SJCRH30 (cell line): ENCODE measurements at regions not wholly inside any gene's neighbourhood (a gene's known extent, or its start where the extent isn't known, plus 50 kb on each side); places are given as distances from the start of the nearest gene placed in this dataset.

Source experiments
- DNase-seq, 2 experiments: peaks; one replicate each; pipeline ENCODE4 v3.0.0-alpha.2; 2015 to 2020
- H3K27ac ChIP-seq: fragments of 250-450 bp; sonication (Bioruptor Pico); 2 replicates; pipeline ENCODE4 v1.5.1; 2020; ENCODE audit warnings: mild to moderate bottlenecking, moderate library complexity
- H3K27me3 ChIP-seq: fragments of 250-450 bp; sonication (Bioruptor Pico); 2 replicates; pipeline ENCODE4 v1.5.1; 2020; ENCODE audit warnings: mild to moderate bottlenecking, moderate library complexity
- H3K36me3 ChIP-seq: fragments of 250-450 bp; sonication (Bioruptor Pico); 2 replicates; pipeline ENCODE4 v1.5.1; 2020; ENCODE audit warnings: mild to moderate bottlenecking, moderate library complexity
- H3K4me1 ChIP-seq: fragments of 250-450 bp; sonication (Bioruptor Pico); 2 replicates; pipeline ENCODE4 v1.5.1; 2020; ENCODE audit warnings: mild to moderate bottlenecking, moderate library complexity
- H3K4me3 ChIP-seq: fragments of 250-450 bp; sonication (Bioruptor Pico); 2 replicates; pipeline ENCODE4 v1.5.1; 2020; ENCODE audit warnings: mild to moderate bottlenecking, moderate library complexity
- H3K9me3 ChIP-seq: fragments of 250-450 bp; sonication (Bioruptor Pico); replicated peaks from 2 replicates; pipeline ENCODE4 v1.5.1; 2020; ENCODE audit warnings: mild to moderate bottlenecking, moderate library complexity

DNA sequence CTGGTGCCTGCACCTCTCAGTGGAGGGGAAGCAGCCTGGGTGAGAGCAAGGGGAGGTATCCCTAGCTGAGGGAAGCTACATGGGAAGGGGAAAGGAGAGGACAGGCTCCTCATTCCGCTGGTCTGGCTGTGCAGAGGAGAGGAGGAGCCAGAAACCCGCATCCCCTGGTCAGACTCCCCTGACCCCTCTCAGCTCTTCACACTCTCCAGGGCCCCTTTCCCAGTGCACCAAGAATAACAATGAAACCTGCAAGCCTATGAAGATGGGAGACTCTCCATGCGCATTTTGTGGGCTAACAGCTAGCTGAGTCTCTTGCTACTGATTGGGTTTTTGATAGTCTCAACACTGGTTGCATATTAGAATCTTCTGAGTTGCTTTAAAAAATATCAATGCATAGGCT lies 319.9 kb upstream of the COBL start:
- Histone ChIP-seq H3K27me3 (peaks cover 18% of the 10 kb centered on the region; the same call in 1 of the 2 replicates), H3K36me3 (no peaks in the 10 kb centered on the region), H3K4me3 (no peak overlapping the region), H3K9me3 (no peaks in the 10 kb centered on the region), H3K4me1 (no peaks in the 10 kb centered on the region), H3K27ac (no peak overlapping the region)
- DNase-seq, result no peak

- no peak for DNase-seq
Measured at GRCh38 chr7:51635775-51636174, 319.2 kb upstream of the COBL start.

GRCh38 chr7:51634538-51634937 lies 317.9 kb upstream of the COBL start:
- Histone ChIP-seq H3K4me1 (no peaks in the 10 kb centered on the region), H3K27ac (no peak overlapping the region), H3K9me3 (no peaks in the 10 kb centered on the region), H3K27me3 (peaks cover 16% of the 10 kb centered on the region; the same call in 1 of the 2 replicates), H3K4me3 (no peak overlapping the region), H3K36me3 (no peaks in the 10 kb centered on the region)
- no peak for DNase-seq

More at GRCh38 chr7:51635775-51636174, 319.2 kb upstream of the COBL start:
- Histone ChIP-seq H3K4me1 (no peaks in the 10 kb centered on the region), H3K36me3 (no peaks in the 10 kb centered on the region), H3K4me3 (no peak overlapping the region), H3K9me3 (no peaks in the 10 kb centered on the region), H3K27me3 (peaks cover 11% of the 10 kb centered on the region; the same call in 1 of the 2 replicates), H3K27ac (no peak overlapping the region)

DNA sequence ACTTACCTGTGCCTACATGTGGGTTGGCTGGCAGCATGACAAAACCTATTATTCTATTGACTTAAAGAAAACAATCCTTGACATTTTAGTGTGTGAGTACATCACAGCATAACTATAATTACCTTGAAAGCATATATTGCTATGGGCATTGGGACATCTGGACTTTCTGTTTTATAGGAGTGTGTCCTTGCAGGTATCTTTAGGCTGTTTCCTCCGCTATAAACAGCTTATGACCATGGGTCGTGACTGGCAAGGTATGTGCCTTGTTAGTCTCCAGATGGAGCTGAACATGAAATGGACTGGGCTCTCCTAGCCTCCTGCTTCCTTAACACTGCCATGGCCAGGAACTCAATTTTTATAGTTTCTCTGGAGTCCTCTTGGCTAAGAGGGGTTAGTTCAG lies 317.4 kb upstream of the COBL start:
- H3K36me3 ChIP-seq, result no peaks in the 10 kb centered on the region
- no peak overlapping the region for H3K27ac ChIP-seq
- no peaks in the 10 kb centered on the region for H3K4me1 ChIP-seq
- DNase-seq, result no peak
- no peak overlapping the region for H3K4me3 ChIP-seq
- H3K27me3 ChIP-seq, result peaks cover 12% of the 10 kb centered on the region; the same call in 1 of the 2 replicates
- no peaks in the 10 kb centered on the region for H3K9me3 ChIP-seq

GRCh38 chr7:51633596-51633995 lies 317.0 kb upstream of the COBL start:
- Histone ChIP-seq H3K4me3 (no peak overlapping the region), H3K9me3 (no peaks in the 10 kb centered on the region), H3K27me3 (peaks cover 10% of the 10 kb centered on the region; the same call in 1 of the 2 replicates), H3K4me1 (no peaks in the 10 kb centered on the region), H3K36me3 (no peaks in the 10 kb centered on the region), H3K27ac (no peak overlapping the region)
- no peak for DNase-seq

GRCh38 chr7:51633006-51633405 lies 316.4 kb upstream of the COBL start:
- peaks cover 10% of the 10 kb centered on the region; the same call in 1 of the 2 replicates for H3K27me3 ChIP-seq
- DNase-seq, result no peak
- H3K4me3 ChIP-seq, result no peak overlapping the region
- no peaks in the 10 kb centered on the region for H3K9me3 ChIP-seq
- H3K4me1 ChIP-seq, result no peaks in the 10 kb centered on the region
- H3K27ac ChIP-seq, result no peak overlapping the region
- no peaks in the 10 kb centered on the region for H3K36me3 ChIP-seq

GRCh38 chr7:51630933-51631332 lies 314.3 kb upstream of the COBL start:
- H3K36me3 ChIP-seq, result no peaks in the 10 kb centered on the region
- H3K4me3 ChIP-seq, result no peak overlapping the region
- DNase-seq, result no peak
- peaks cover 7% of the 10 kb centered on the region; the same call in 1 of the 2 replicates for H3K27me3 ChIP-seq
- no peaks in the 10 kb centered on the region for H3K9me3 ChIP-seq
- no peak overlapping the region for H3K27ac ChIP-seq
- no peaks in the 10 kb centered on the region for H3K4me1 ChIP-seq

GRCh38 chr7:51629206-51629605 lies 312.6 kb upstream of the COBL start:
- Histone ChIP-seq H3K27ac (no peak overlapping the region), H3K9me3 (no peaks in the 10 kb centered on the region), H3K4me1 (no peaks in the 10 kb centered on the region), H3K4me3 (no peak overlapping the region), H3K27me3 (peaks cover 4% of the 10 kb centered on the region; the same call in 1 of the 2 replicates), H3K36me3 (no peaks in the 10 kb centered on the region)
- DNase-seq, result no peak

DNA sequence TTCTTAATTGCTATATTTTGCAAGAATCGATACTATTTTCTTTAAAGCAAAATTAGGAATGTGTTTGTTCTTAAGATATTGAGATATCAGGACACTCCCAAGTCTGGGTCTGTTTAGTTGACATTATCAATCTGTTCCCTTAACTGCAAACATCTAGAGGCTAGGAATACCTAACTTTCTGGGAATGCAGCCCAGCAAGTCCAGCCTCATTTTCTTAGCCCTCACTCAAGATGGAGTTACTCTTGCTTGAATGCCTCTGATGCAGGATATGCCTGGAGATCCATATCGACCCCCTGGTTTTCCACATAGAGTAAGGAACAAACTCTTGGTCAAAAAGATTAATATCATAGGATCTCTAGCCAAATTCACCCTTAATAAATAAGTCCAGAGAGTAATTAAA lies 305.3 kb upstream of the COBL start:
- no peak overlapping the region for H3K27ac ChIP-seq
- no peaks in the 10 kb centered on the region for H3K4me1 ChIP-seq
- H3K4me3 ChIP-seq, result no peak overlapping the region
- no peaks in the 10 kb centered on the region for H3K9me3 ChIP-seq
- no peaks in the 10 kb centered on the region for H3K36me3 ChIP-seq
- DNase-seq, result no peak
- peaks cover 6% of the 10 kb centered on the region; the same call in 1 of the 2 replicates for H3K27me3 ChIP-seq

- no peaks in the 10 kb centered on the region for H3K36me3 ChIP-seq
- H3K27ac ChIP-seq, result no peak overlapping the region
- H3K4me1 ChIP-seq, result no peaks in the 10 kb centered on the region
- H3K4me3 ChIP-seq, result no peak overlapping the region
- no peaks in the 10 kb centered on the region for H3K9me3 ChIP-seq
- peaks cover 6% of the 10 kb centered on the region; the same call in 1 of the 2 replicates for H3K27me3 ChIP-seq
- no peak for DNase-seq
Measured at GRCh38 chr7:51620706-51621105, 304.1 kb upstream of the COBL start.

DNA sequence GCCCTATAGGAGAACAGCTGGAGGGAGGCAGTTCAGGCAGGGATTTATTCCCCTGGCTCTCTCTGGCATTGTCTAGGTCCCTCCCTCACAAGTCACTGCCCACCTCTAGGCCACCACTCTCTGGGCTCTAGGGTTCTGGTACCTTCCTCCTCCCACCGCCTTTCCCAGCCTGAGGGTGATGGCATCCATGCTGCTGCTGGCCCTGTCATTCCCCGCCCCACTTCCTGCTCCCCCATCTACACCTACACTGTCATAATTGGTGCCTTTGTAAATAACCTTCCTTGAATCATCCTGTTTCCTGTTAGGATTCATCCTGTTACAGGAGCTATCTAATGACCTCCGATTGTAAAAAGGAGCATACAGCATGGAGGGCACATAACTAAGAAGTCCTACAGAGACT lies 303.3 kb upstream of the COBL start:
- Histone ChIP-seq H3K4me1 (no peaks in the 10 kb centered on the region), H3K4me3 (no peak overlapping the region), H3K9me3 (no peaks in the 10 kb centered on the region), H3K27ac (no peak overlapping the region), H3K27me3 (peaks cover 6% of the 10 kb centered on the region; the same call in 1 of the 2 replicates), H3K36me3 (no peaks in the 10 kb centered on the region)
- DNase-seq, result no peak

DNA sequence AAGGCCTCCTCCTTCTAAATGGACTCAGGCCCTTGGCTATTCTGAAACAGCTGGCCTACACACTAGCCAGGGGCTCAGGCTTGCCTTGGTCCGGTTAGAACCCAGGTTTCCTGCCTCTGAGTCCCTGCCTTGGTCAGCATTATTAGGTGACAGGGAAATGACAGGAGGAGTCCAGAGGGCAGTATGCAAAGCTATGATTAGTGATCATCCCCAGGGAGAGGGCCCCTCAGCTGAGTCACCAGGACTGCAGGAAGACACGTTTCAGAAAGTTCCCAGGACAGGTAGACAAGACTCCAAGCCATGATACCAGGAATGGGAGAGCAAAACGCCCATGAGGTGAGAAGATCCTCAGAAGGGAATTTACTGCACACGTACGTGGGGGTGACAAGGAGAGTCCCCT lies 301.1 kb upstream of the COBL start:
- Histone ChIP-seq H3K4me3 (no peak overlapping the region), H3K27me3 (peaks cover 6% of the 10 kb centered on the region; the same call in 1 of the 2 replicates), H3K9me3 (no peaks in the 10 kb centered on the region), H3K27ac (no peak overlapping the region), H3K36me3 (no peaks in the 10 kb centered on the region), H3K4me1 (no peaks in the 10 kb centered on the region)
- DNase-seq, result no peak

- Histone ChIP-seq H3K9me3 (no peaks in the 10 kb centered on the region), H3K27ac (no peak overlapping the region), H3K4me1 (no peaks in the 10 kb centered on the region), H3K27me3 (peaks cover under 1% of the 10 kb centered on the region; the same call in 1 of the 2 replicates), H3K36me3 (no peaks in the 10 kb centered on the region), H3K4me3 (no peak overlapping the region)
- no peak for DNase-seq
Measured at GRCh38 chr7:51613911-51614357, 297.3 kb upstream of the COBL start.

- no peak for DNase-seq
- Histone ChIP-seq H3K9me3 (no peaks in the 10 kb centered on the region), H3K27ac (no peak overlapping the region), H3K27me3 (peaks cover 8% of the 10 kb centered on the region; the same call in 1 of the 2 replicates), H3K4me1 (no peaks in the 10 kb centered on the region), H3K4me3 (no peak overlapping the region), H3K36me3 (no peaks in the 10 kb centered on the region)
Measured at GRCh38 chr7:51611937-51612336, 295.3 kb upstream of the COBL start.

DNA sequence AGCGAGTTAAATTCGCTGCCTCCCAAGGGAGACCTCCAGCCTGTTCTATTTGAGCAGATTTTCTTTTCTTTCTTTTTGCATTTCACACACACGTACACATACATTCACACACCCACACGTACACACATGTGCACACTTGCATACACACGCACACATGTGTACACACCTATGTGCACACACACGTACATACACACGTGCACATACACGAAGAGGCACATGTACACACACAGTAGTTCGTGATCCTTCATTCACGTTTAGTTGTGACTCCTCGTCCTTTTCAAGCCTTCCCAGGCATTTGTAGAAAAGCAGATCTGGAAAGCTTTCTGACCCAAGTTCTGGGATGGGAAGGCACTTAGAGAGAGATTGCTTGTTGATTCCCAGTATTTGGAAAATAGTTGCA lies 290.8 kb upstream of the COBL start:
- Histone ChIP-seq H3K4me3 (no peak overlapping the region), H3K36me3 (no peaks in the 10 kb centered on the region), H3K9me3 (no peaks in the 10 kb centered on the region), H3K27me3 (peaks cover 12% of the 10 kb centered on the region; the same call in 1 of the 2 replicates), H3K4me1 (no peaks in the 10 kb centered on the region), H3K27ac (no peak overlapping the region)
- DNase-seq, result no peak

DNA sequence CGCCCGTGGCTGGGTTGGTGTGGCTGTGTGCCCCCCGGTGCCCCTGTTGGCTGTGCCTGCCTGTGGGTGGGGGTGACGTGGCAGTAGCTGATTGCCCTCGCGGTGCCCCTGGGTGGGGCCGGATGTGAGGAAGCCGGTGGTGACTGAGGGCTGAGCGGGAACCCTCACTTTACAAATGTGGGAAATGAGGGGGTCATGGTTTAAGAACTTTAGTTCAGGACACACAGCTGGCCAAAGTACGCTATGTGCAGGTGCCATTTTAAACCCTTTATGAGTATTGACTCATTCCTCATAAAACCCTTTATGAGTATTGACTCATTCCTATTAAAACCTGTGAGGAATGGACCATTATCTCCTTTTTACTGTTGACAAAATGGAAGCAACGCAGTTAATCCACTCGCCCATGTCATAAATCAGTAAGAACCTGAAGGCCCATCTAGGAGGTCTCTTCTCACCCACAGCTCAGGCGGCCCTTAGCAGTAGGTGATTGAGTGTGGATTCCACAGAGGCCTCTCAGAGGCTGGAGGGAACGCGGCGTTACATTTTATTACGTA lies 290.1 kb upstream of the COBL start:
- Histone ChIP-seq H3K27me3 (peaks cover 12% of the 10 kb centered on the region; the same call in 1 of the 2 replicates), H3K4me1 (no peaks in the 10 kb centered on the region), H3K36me3 (no peaks in the 10 kb centered on the region), H3K27ac (no peak overlapping the region), H3K4me3 (no peak overlapping the region), H3K9me3 (no peaks in the 10 kb centered on the region)
- DNase-seq, result no peak
